GM19023 (cell line): ENCODE measurements at regions not wholly inside any gene's neighbourhood (a gene's known extent, or its start where the extent isn't known, plus 50 kb on each side); places are given as distances from the start of the nearest gene placed in this dataset.

Experiments used
- ATAC-seq: cut with Tn5 transposase; IDR thresholded peaks from one replicate; pipeline ENCODE4 v1.9.1; 2021; ENCODE audit warnings: mild to moderate bottlenecking, moderate library complexity; ENCODE audit not compliant: unreplicated experiment

GRCh38 chr2:150732064-150732463 is 244.6 kb upstream of the RND3 start:
- ATAC-seq: no peak

- ATAC-seq: no peak
Measured at GRCh38 chr2:150729495-150729955, 242.1 kb upstream of the RND3 start.

- ATAC-seq: no peak
Measured at GRCh38 chr2:150718280-150718679, 230.8 kb upstream of the RND3 start.

- ATAC-seq: no peak
Measured at GRCh38 chr2:150716186-150716585, 228.7 kb upstream of the RND3 start.

- ATAC-seq: no peak
Measured at GRCh38 chr2:150715501-150715900, 228.0 kb upstream of the RND3 start.

GRCh38 chr2:150710916-150711315 is 223.4 kb upstream of the RND3 start:
- no peak for ATAC-seq

GRCh38 chr2:150710041-150710440 is 222.6 kb upstream of the RND3 start:
- no peak for ATAC-seq

GRCh38 chr2:150706561-150706960 is 219.1 kb upstream of the RND3 start:
- no peak for ATAC-seq

GRCh38 chr2:150705767-150706166 is 218.3 kb upstream of the RND3 start:
- ATAC-seq: no peak

- ATAC-seq: no peak
Measured at GRCh38 chr2:150705357-150705756, 217.9 kb upstream of the RND3 start.

GRCh38 chr2:150702791-150703190 is 215.3 kb upstream of the RND3 start:
- no peak for ATAC-seq

- no peak for ATAC-seq
Measured at GRCh38 chr2:150700666-150701580, 213.5 kb upstream of the RND3 start.

- no peak for ATAC-seq
Measured at GRCh38 chr2:150699218-150699617, 211.8 kb upstream of the RND3 start.

GRCh38 chr2:150698016-150698661 is 210.7 kb upstream of the RND3 start:
- no peak for ATAC-seq

GRCh38 chr2:150697596-150697995 is 210.1 kb upstream of the RND3 start:
- ATAC-seq: no peak

- ATAC-seq: no peak
Measured at GRCh38 chr2:150695451-150696135, 208.1 kb upstream of the RND3 start.

GRCh38 chr2:150693556-150693955 is 206.1 kb upstream of the RND3 start:
- ATAC-seq: no peak

- ATAC-seq: no peak
Measured at GRCh38 chr2:150690870-150691269, 203.4 kb upstream of the RND3 start.

- ATAC-seq: no peak
Measured at GRCh38 chr2:150690261-150690660, 202.8 kb upstream of the RND3 start.

- no peak for ATAC-seq
Measured at GRCh38 chr2:150689590-150689989, 202.1 kb upstream of the RND3 start.

GRCh38 chr2:150688016-150688415 is 200.5 kb upstream of the RND3 start:
- ATAC-seq: no peak

GRCh38 chr2:150686391-150686790 is 198.9 kb upstream of the RND3 start:
- ATAC-seq: no peak
